Activated naive CD8-positive, alpha-beta T cell treated with anti-CD3 and anti-CD28 coated beads, Interleukin-2, amount 50 U/mL, for 16 hours (primary cell): ENCODE measurements at regions not wholly inside any gene's neighbourhood (a gene's known extent, or its start where the extent isn't known, plus 50 kb on each side); places are given as distances from the start of the nearest gene placed in this dataset.
"Not testable (repeated sequence)": the region's sequence is repeated elsewhere in the genome, so short reads cannot be mapped to it uniquely, and the experiment has no call there.

ENCODE experiments used
- DNase-seq: peaks from one replicate; pipeline ENCODE4 v3.0.0-alpha.2; 2020; ENCODE audit warnings: low read depth, low spot score

GRCh38 chr6:17012421-17013225 is 89.2 kb upstream of the STMND1 start:
- no peak for DNase-seq

DNA sequence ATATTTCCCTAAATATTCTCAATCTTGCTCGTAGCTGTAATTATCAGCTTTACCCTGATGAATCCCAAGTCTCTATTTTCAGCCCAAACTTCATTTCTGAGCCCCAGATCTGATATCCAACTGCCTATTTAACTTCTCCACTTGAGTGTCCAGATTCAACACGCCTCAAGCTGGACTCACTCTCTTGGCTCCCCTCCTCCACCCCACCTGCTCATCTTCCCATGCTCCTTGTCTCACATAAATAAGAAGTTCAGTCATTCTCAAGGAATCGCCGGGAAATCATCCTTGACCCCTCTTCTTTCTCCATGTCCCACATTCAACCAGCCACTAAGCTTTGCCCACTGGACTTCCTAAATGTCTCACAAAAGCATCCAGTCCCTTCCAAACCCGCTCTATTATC is 89.9 kb upstream of the STMND1 start:
- no peak for DNase-seq

DNA sequence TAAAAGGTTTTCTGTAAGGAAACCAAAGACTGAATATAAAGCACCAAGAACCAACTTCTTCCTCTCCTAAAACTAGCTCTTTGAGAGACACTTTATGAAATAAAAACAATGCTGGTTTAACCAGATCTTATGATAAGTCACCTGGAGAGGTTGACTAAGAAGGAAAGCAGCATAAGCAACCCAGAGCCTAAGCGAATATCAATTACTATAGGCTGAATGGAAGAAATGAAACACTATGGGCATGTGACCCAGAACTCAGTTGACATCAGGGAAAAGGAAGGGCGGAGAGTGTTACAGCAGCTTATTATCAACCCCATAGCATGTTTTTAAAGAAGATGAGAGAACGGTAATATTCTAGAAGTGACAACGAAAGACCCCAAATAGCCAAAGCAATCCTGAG is 94.1 kb upstream of the STMND1 start:
- no peak for DNase-seq

- DNase-seq, result no peak
Observed at GRCh38 chr6:17006543-17006942, 95.3 kb upstream of the STMND1 start.

DNA sequence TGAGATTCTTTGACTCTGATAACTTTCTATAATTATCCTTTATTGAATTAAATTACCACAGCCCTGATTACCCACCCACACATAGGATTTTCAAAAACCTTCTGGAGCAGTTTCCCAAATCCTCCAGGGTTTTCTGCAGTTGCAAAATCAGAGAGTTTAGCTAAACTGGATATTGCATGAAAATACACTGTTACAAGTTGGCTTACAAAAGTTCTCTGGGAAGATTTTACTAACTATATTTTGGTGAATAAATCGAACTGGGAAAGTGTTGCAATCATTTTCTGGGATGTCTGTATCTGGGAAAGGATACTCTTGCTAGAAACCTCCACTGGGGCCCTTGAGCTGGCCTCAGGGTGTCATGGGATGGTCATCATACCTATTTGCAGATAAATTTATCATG is 97.6 kb upstream of the STMND1 start:
- DNase-seq, result no peak

DNA sequence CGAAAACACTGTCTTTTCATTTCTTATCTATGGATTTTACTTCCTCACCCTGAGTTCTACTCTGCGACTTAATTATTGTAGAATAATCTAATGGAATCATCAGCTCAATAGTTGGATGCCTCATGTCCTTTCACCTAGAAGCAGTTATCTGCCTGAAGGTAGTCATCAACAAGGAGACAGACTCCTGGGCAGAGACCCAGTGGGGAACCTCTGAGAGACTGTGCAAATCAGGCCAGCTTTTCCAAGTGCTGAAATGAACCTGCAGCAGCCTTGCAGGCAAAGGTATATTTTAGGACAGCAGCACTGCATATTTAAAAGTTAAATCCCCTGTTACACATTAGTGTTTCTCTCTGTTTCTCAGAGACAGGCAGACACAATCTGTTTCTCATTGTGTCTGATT is 99.7 kb upstream of the STMND1 start:
- no peak for DNase-seq

GRCh38 chr6:17001188-17001587 is 100.7 kb upstream of the STMND1 start:
- DNase-seq, result no peak

DNA sequence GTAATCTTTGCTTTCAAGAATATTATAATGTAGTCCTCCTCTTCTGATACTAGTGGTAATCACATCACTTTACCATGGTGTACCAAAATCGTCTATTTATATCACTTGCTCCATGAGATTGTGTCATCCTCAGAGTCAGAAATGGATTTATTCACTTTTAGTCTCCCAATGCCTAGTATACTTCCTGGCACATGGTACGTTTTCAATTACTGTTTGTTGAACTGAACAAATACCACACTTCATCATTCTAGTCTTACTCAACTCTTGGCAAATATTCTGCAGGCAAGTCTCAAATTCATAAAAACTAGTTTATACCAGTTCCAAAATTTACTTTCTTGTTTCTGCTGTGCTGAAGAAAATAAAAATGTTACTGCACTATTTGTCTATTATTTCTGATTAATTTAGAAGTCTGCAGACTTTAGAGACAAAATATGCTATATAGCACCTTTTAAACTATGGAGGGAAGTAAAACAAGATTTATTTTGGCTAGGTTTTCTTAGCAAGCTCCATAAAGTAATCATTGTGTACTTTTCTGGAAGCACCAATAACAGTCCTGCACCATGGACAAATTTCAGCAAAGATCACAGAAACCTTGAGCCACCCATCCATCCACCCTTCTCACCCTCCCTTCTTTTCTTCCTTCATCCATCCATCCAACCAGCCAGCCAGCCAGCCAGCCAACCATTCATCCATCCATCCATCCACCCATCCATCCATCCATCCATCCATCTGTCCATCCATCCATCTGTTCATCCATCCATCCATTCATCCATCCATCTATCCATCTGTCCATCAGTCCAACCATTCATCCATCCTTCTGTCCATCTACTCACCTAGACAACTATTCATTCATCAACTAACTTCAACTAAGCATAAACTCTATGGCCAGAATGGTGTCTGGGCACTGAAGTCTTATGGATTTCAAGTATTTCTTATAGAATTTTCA is 102.1 kb upstream of the STMND1 start:
- no peak for DNase-seq

DNA sequence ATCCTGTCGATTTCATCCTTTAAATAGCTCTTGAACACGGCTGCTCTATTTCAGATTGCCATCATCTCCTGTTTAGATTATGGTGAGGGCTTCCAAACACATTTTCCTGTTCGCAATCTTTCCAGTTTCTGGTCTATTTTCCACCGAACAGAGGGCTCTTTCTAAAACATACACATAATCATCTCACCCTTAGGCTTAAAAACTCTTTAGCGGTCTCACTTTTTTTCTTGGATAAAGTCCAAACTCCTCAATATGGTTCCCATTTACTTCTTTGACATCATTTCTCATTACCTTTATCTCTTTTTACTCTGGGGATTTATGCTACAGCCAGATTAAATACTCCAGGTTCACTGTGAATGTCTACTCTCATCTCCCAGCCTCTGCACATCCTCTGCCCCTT is 103.4 kb upstream of the STMND1 start:
- no peak for DNase-seq

DNA sequence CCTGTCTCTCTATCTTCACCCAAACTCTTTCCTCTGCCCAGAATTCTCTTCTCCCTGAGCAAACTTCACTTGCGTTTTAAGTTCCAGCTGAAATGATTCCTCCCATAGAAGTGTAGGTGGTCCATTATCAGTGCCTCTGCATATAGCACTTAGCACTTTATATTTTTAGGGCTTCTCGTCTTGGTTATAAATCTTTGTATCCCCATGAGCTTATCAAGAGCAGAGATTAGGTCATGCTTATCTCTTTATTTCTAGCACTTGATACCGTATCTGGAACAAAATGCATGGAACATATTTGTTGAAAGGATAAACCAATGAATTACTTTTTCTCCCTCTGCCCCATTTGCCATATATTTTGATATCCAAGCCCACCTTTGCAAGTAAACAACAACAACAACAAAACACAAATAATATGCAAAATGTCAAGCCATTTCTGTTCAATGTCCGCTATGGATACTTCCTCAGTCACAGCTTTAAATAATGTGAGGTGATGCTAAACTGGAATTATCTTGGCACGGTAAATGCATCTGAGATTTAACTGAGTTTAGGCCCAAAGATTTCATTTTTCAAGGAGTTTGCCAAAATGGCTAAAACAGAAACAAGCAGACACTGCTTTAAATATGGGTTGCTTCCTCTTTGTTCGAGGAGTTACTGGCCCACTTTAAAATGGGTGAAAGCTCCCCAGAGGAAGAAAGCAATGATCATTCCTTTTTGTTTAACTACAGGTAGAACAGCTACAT is 106.2 kb upstream of the STMND1 start:
- DNase-seq, result no peak

GRCh38 chr6:16993396-16993795 is 108.5 kb upstream of the STMND1 start:
- DNase-seq, result no peak

GRCh38 chr6:16991981-16992629 is 109.7 kb upstream of the STMND1 start:
- no peak for DNase-seq

- not testable (repeated sequence) for DNase-seq
Observed at GRCh38 chr6:16989976-16990375, 111.9 kb upstream of the STMND1 start.

- no peak for DNase-seq
Observed at GRCh38 chr6:16989382-16989781, 112.5 kb upstream of the STMND1 start.

DNA sequence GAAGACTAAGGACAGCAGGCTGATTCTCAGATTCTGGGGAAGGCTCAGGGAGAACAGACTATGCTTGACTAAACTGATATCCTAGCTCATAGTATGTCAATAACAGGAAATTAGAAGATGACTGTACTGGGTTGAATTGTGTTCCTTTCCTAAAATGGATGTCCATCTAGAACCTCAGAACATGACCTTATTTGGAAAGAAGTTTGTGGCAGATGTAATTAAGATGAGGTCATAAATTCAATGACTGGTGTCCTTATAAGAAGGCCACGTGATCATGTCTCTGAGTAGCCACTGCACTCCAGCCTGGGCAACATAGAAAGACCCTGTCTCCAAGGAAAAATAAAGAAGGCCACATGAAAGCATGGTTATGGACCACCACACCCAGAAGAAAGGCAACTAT is 113.9 kb upstream of the STMND1 start:
- DNase-seq, result no peak

- no peak for DNase-seq
Observed at GRCh38 chr6:16985513-16986284, 116.2 kb upstream of the STMND1 start.

DNA sequence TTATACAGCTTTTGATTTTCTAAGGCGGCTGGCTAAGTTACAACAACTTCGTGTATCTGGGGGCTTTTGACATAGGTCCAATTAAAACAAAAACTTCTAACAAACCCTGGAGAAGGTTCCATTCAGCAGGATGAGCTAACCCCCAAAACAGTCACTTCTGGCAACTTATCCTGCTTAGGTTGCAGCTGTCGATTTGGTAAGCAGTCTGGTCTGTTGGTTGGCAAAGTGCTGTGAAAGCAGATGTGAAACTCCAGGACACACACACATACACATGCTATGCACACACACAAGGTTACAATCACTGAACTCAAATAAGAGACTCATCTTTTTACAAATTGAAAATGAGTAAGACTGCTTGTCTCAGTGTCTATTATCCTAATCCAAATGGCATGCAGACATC is 119.0 kb upstream of the STMND1 start:
- DNase-seq, result no peak

DNA sequence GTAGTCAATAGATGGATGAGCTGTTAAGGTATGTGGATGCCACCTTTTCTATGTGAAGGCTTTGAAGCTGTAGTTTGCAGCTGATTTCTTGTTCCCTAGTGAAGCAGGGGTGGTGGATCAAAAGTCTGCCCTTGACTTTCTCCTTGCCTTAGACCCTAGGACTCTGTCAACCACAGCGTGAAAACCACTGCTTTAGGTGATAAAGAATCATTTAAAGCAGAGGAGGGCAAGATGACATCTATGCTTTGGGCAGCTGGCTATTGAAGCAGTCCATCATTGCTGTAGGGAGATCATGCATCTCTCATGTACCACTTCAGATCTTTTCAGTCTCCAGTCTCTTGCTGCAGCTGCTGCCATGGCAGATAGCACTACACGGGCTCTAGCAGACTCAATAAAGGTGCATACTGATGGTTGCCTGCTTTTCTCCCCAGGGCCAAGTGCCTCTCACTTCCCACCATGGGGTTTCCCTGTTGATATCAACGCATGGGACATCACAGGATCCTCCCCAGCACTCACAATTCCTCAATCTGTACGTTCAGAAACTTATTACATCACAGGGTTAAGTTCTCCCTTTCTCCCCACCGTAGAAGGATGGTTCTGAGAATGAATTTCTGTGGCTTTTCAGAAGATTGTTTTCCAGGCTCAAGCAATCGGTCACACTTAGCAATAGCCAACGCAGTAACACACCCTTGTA is 122.0 kb upstream of the STMND1 start:
- no peak for DNase-seq

GRCh38 chr6:16978686-16979085 is 123.2 kb upstream of the STMND1 start:
- no peak for DNase-seq
